Sigmoid colon (tissue), 6 donors: ENCODE measurements at regions not wholly inside any gene's neighbourhood (a gene's known extent, or its start where the extent isn't known, plus 50 kb on each side); places are given as distances from the start of the nearest gene placed in this dataset.

Source experiments
- DNase-seq: peaks from one replicate; pipeline ENCODE4 v3.0.0-alpha.2; 2019
- H3K27ac ChIP-seq, 4 donors: fragments of 200-600 bp; sonication (generic); one replicate each; pipeline ENCODE4 v1.5.1; 2016 to 2019; ENCODE audit warnings: mild to moderate bottlenecking in 1 of 4
- H3K27me3 ChIP-seq, 3 donors: fragments of 200-600 bp; sonication (generic); one replicate each; pipeline ENCODE4 v1.5.1; 2019; ENCODE audit warnings: mild to moderate bottlenecking in 1 of 3
- H3K36me3 ChIP-seq, 4 donors: fragments of 200-600 bp; sonication (generic); one replicate each; pipeline ENCODE4 v1.5.1; 2016 to 2019
- H3K4me1 ChIP-seq, 4 donors: fragments of 200-600 bp; sonication (generic); one replicate each; pipeline ENCODE4 v1.5.1; 2017 to 2019
- H3K4me3 ChIP-seq, 4 donors: fragments of 200-600 bp; sonication (generic); one replicate each; pipeline ENCODE4 v1.5.1; 2017 to 2019; ENCODE audit warnings: mild to moderate bottlenecking in 2 of 4, moderate library complexity in 1 of 4
- H3K9me3 ChIP-seq, 4 donors: fragments of 200-600 bp in 3 of 4; sonication (generic) in 3 of 4; one replicate each; pipeline versions ENCODE4 v1.5.1 to v1.6.1; 2013 to 2019
- CTCF ChIP-seq, 4 experiments: fragments of 450-650 bp in 3 of 4; fragments of 200-600 bp in 1 of 4; IDR thresholded peaks; one replicate each; pipeline ENCODE4 v1.5.1; 2016 to 2019; ENCODE audit warnings: antibody characterized with exemption in 4 of 4, mild to moderate bottlenecking in 3 of 4, moderate library complexity in 2 of 4
- EP300 ChIP-seq, 4 donors: sonication (generic); formaldehyde crosslinking; IDR thresholded peaks; one replicate each; pipeline ENCODE4 v1.6.1; 2017; ENCODE audit warnings: antibody characterized with exemption in 4 of 4
- POLR2A ChIP-seq, 2 donors: fragments of 450-650 bp; IDR thresholded peaks; one replicate each; pipeline ENCODE4 v1.6.1; 2016; ENCODE audit warnings: antibody characterized with exemption in 2 of 2, mild to moderate bottlenecking in 2 of 2, moderate library complexity in 2 of 2
- POLR2AphosphoS5 ChIP-seq, 4 donors: sonication (generic); formaldehyde crosslinking; IDR thresholded peaks; one replicate each; pipeline ENCODE4 v1.6.1; 2017; ENCODE audit warnings: antibody characterized with exemption in 4 of 4
- WGBS, 2 donors: extraction: QIAGEN DNeasy Blood & Tissue Kit; methylation state at CpG; one replicate each; pipeline ENCODE4 v1.1.7; 2013; 5-methylcytosine and 5-hydroxymethylcytosine counted together
- intact Hi-C: fragments of 100-400 bp; cut with DNase I; formaldehyde crosslinking; loops from one replicate; pipeline ENCODE4 v1.15.1; 2023
- donor health status: healthy with polysubstance abuse.
- donor health status: healthy.

- Histone ChIP-seq H3K27me3 (no peaks in the 10 kb centered on the region), H3K4me3 (no peak overlapping the region), H3K9me3 (no peaks in the 10 kb centered on the region), H3K36me3 (no peaks in the 10 kb centered on the region), H3K4me1 (peaks cover 0 to 38% (median 11%) of the 10 kb centered on the region in 4 donors), H3K27ac (peak overlapping the region in 3 of 4 donors; percentile 4 to 31 (median 15))
- WGBS, 2 donors = 73 to 78% methylated on average over 1 of the region's 1 CpG
- no peak for DNase-seq
- TF ChIP-seq CTCF (IDR thresholded peaks at IDR 0.05) (no peak), POLR2AphosphoS5 (IDR thresholded peaks at IDR 0.05) (peak in 1 of 4 donors; percentile 19)
- intact Hi-C loops = no loop called here
Observed at GRCh38 chr3:148066802-148067201, 630.9 kb upstream of the AGTR1 start.

- intact Hi-C loops = no loop called here
- no peak for TF ChIP-seq CTCF (IDR thresholded peaks at IDR 0.05)
- TF ChIP-seq POLR2AphosphoS5 (IDR thresholded peaks at IDR 0.05) = no peak
- Histone ChIP-seq H3K27me3 (no peaks in the 10 kb centered on the region), H3K4me3 (no peak overlapping the region), H3K4me1 (peaks cover 0 to 35% (median 12%) of the 10 kb centered on the region in 4 donors), H3K9me3 (no peaks in the 10 kb centered on the region), H3K36me3 (no peaks in the 10 kb centered on the region), H3K27ac (no peak overlapping the region)
- no peak for DNase-seq
- 15 to 43% methylated on average over 1 of the region's 1 CpG for WGBS, 2 donors
Observed at GRCh38 chr3:148068466-148068865, 629.2 kb upstream of the AGTR1 start.

GRCh38 chr3:148070041-148070440, 627.7 kb upstream of the AGTR1 start:
- 76 to 82% methylated on average over 3 of the region's 3 CpGs for WGBS, 2 donors
- intact Hi-C loops = loop anchor here (10.0 kb wide), 3 partner anchors 655 to 1255 kb away; no protein-coding TSS in a partner anchor
- no peak for TF ChIP-seq POLR2A (IDR thresholded peaks at IDR 0.05)
- DNase-seq = no peak
- no peaks in the 10 kb centered on the region for H3K36me3 ChIP-seq
- no peak overlapping the region for H3K4me3 ChIP-seq
- no peaks in the 10 kb centered on the region for H3K9me3 ChIP-seq
- H3K27me3 ChIP-seq = no peaks in the 10 kb centered on the region
- peaks cover 0 to 36% (median 17%) of the 10 kb centered on the region in 4 donors for H3K4me1 ChIP-seq
- no peak overlapping the region for H3K27ac ChIP-seq

- H3K4me1 ChIP-seq = peaks cover 0 to 46% (median 21%) of the 10 kb centered on the region in 4 donors
- TF ChIP-seq CTCF (IDR thresholded peaks at IDR 0.05) = no peak
- TF ChIP-seq POLR2AphosphoS5 (IDR thresholded peaks at IDR 0.05) = no peak
- TF ChIP-seq EP300 (IDR thresholded peaks at IDR 0.05) = no peak
- TF ChIP-seq POLR2A (IDR thresholded peaks at IDR 0.05) = no peak
- no peaks in the 10 kb centered on the region for H3K27me3 ChIP-seq
- no peaks in the 10 kb centered on the region for H3K36me3 ChIP-seq
- intact Hi-C loops = loop anchor here (10.0 kb wide), 3 partner anchors 659 to 1259 kb away; no protein-coding TSS in a partner anchor
- no peak overlapping the region for H3K4me3 ChIP-seq
- DNase-seq = no peak
- H3K27ac ChIP-seq = no peak overlapping the region
- 56 to 74% methylated on average over 4 of the region's 4 CpGs for WGBS, 2 donors
- no peaks in the 10 kb centered on the region for H3K9me3 ChIP-seq
Observed at GRCh38 chr3:148073721-148074456, 623.8 kb upstream of the AGTR1 start.

- Histone ChIP-seq H3K9me3 (no peaks in the 10 kb centered on the region), H3K4me3 (no peak overlapping the region), H3K36me3 (no peaks in the 10 kb centered on the region), H3K4me1 (peaks cover 0 to 52% (median 25%) of the 10 kb centered on the region in 4 donors), H3K27me3 (no peaks in the 10 kb centered on the region), H3K27ac (no peak overlapping the region)
- WGBS, 2 donors = 76 to 80% methylated on average over 2 of the region's 2 CpGs
- no peak for DNase-seq
- TF ChIP-seq POLR2AphosphoS5 (IDR thresholded peaks at IDR 0.05) (no peak), EP300 (IDR thresholded peaks at IDR 0.05) (no peak), POLR2A (IDR thresholded peaks at IDR 0.05) (no peak), CTCF (IDR thresholded peaks at IDR 0.05) (no peak)
- intact Hi-C loops = loop anchor here (5.0 to 10.0 kb wide), 5 partner anchors 133 to 1260 kb away; no protein-coding TSS in a partner anchor
Observed at GRCh38 chr3:148074946-148075345, 622.8 kb upstream of the AGTR1 start.
